Activated CD8-positive, alpha-beta memory T cell treated with anti-CD3 and anti-CD28 coated beads, Interleukin-2, amount 10 ng/mL, durations not matched to agents 7 days and 5 days (primary cell): ENCODE measurements at regions not wholly inside any gene's neighbourhood (a gene's known extent, or its start where the extent isn't known, plus 50 kb on each side); places are given as distances from the start of the nearest gene placed in this dataset.
"Not testable (repeated sequence)": the region's sequence is repeated elsewhere in the genome, so short reads cannot be mapped to it uniquely, and the experiment has no call there.

Source experiments
- ATAC-seq: fragments of 150-1000 bp; cut with Tn5 transposase; one replicate; pipeline ENCODE4 v1.10.0; 2021; ENCODE audit warnings: moderate library complexity
- CTCF ChIA-PET: fragments of 350-600 bp; sonication (Branson Sonifier 250); formaldehyde crosslinking; loops from one replicate; lab custom pipeline; 2021; ENCODE audit warnings: antibody characterized with exemption; lab: Charles Lee
- DNase-seq: peaks from one replicate; pipeline ENCODE4 v3.0.0-alpha.2; 2020
- H3K27ac Mint-ChIP-seq: one replicate; pipeline ENCODE4 v1.8.0; 2021; ENCODE audit warnings: mild to moderate bottlenecking, mixed read lengths
- H3K27me3 Mint-ChIP-seq: one replicate; pipeline ENCODE4 v1.8.0; 2021; ENCODE audit warnings: mixed read lengths
- H3K36me3 Mint-ChIP-seq: one replicate; pipeline ENCODE4 v1.8.0; 2021; ENCODE audit warnings: mild to moderate bottlenecking, mixed read lengths
- H3K4me1 Mint-ChIP-seq: one replicate; pipeline ENCODE4 v1.8.0; 2021; ENCODE audit warnings: mixed read lengths
- H3K4me3 Mint-ChIP-seq: one replicate; pipeline ENCODE4 v1.8.0; 2021; ENCODE audit warnings: mild to moderate bottlenecking, moderate library complexity, mixed read lengths
- H3K9me3 Mint-ChIP-seq: one replicate; pipeline ENCODE4 v1.8.0; 2022; ENCODE audit warnings: low read depth, mixed read lengths

DNA sequence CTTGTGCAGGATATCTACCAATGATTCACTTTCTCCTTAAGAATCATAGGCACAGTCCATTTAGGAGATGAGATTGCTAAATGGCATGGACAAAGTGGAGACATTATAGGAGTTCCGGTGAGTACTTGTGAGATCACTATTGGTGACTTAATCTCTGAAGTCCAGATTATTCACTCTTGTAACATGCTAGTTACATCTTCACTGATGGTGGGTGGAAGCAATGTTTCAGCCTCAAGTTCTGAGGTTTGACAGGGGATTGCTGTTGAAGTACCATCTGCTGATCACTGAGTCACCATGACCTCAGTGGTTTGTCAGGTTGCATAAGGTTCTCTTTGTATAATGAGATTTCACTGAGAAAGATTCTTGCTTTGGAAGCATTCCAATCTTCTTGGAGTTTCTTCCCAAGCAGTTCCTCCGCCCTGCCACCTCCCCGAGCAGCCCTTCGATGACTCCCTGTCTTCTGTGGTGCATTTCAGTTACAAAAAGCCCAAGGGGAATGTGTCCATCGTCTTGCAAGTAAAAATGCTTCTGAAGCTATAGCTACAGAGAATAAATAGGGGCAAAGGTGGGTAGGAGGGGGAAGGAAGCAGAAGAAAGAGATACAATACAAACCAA lies 114.7 kb downstream of the NBPF8 start:
- H3K4me3 Mint-ChIP-seq, H3K27ac Mint-ChIP-seq, H3K36me3 Mint-ChIP-seq, CTCF ChIA-PET, H3K27me3 Mint-ChIP-seq, H3K9me3 Mint-ChIP-seq, DNase-seq: not testable (repeated sequence)
- peak; percentile 77 for ATAC-seq
- H3K4me1 Mint-ChIP-seq = peaks cover 15% of the 10 kb centered on the region

GRCh38 chr1:120531455-120531854 lies 116.6 kb downstream of the NBPF8 start:
- CTCF ChIA-PET, H3K9me3 Mint-ChIP-seq, H3K27me3 Mint-ChIP-seq, ATAC-seq, H3K36me3 Mint-ChIP-seq, H3K4me3 Mint-ChIP-seq, DNase-seq, H3K27ac Mint-ChIP-seq: not testable (repeated sequence)
- H3K4me1 Mint-ChIP-seq = peaks cover 17% of the 10 kb centered on the region

GRCh38 chr1:120534361-120535047 lies 119.7 kb downstream of the NBPF8 start:
- H3K27ac Mint-ChIP-seq = peak overlapping the region; percentile 95
- H3K4me1 Mint-ChIP-seq = peaks cover 18% of the 10 kb centered on the region
- H3K9me3 Mint-ChIP-seq, DNase-seq, CTCF ChIA-PET, H3K27me3 Mint-ChIP-seq: not testable (repeated sequence)
- H3K4me3 Mint-ChIP-seq = peak overlapping the region; percentile 59
- peaks cover 10% of the 10 kb centered on the region for H3K36me3 Mint-ChIP-seq
- peak; percentile 77 for ATAC-seq

GRCh38 chr1:120535052-120535451 lies 120.2 kb downstream of the NBPF8 start:
- H3K4me3 Mint-ChIP-seq = peak overlapping the region; percentile 59
- H3K27me3 Mint-ChIP-seq, DNase-seq, H3K9me3 Mint-ChIP-seq, CTCF ChIA-PET: not testable (repeated sequence)
- peak overlapping the region; percentile 95 for H3K27ac Mint-ChIP-seq
- H3K4me1 Mint-ChIP-seq = peaks cover 17% of the 10 kb centered on the region
- peaks cover 10% of the 10 kb centered on the region for H3K36me3 Mint-ChIP-seq
- peak; percentile 77 for ATAC-seq

- CTCF ChIA-PET, ATAC-seq: not testable (repeated sequence)
These were observed 126.6 kb downstream of the NBPF8 start for GRCh38 chr1:120541394-120541793.

GRCh38 chr1:120542365-120542764 lies 127.5 kb downstream of the NBPF8 start:
- ATAC-seq, DNase-seq, H3K27ac Mint-ChIP-seq, H3K27me3 Mint-ChIP-seq, H3K36me3 Mint-ChIP-seq, H3K9me3 Mint-ChIP-seq, H3K4me1 Mint-ChIP-seq, CTCF ChIA-PET, H3K4me3 Mint-ChIP-seq: not testable (repeated sequence)

More at GRCh38 chr1:120541394-120541793, 126.6 kb downstream of the NBPF8 start:
- not testable (repeated sequence) for H3K27ac Mint-ChIP-seq, DNase-seq, H3K27me3 Mint-ChIP-seq, H3K9me3 Mint-ChIP-seq, H3K36me3 Mint-ChIP-seq, H3K4me1 Mint-ChIP-seq, H3K4me3 Mint-ChIP-seq

GRCh38 chr1:120542940-120543339 lies 128.1 kb downstream of the NBPF8 start:
- H3K9me3 Mint-ChIP-seq, DNase-seq, ATAC-seq, H3K27ac Mint-ChIP-seq, H3K4me3 Mint-ChIP-seq, CTCF ChIA-PET, H3K36me3 Mint-ChIP-seq, H3K27me3 Mint-ChIP-seq, H3K4me1 Mint-ChIP-seq: not testable (repeated sequence)

DNA sequence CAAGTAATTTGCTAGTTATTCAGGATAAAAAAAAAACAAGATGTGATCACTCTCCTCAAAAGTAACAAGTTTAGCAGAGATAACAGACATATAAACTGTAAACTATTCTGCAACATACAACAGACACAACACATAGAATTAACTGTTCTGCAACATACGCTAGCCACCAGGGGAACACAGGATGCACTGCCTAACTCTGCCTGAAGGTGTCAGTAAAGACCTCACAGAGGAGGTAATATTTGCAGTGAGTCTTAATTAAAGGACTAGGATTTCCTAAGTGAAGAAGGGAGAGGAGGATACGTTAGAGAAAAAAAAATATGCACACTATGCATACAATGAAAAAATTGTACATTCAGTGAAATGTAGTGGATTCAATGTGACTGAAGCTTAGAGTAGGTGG lies 129.6 kb downstream of the NBPF8 start:
- H3K4me1 Mint-ChIP-seq, H3K27ac Mint-ChIP-seq, H3K9me3 Mint-ChIP-seq, H3K36me3 Mint-ChIP-seq, CTCF ChIA-PET, H3K27me3 Mint-ChIP-seq, H3K4me3 Mint-ChIP-seq: not testable (repeated sequence)
- peak; percentile 92 for DNase-seq
- peak; percentile 91 for ATAC-seq

DNA sequence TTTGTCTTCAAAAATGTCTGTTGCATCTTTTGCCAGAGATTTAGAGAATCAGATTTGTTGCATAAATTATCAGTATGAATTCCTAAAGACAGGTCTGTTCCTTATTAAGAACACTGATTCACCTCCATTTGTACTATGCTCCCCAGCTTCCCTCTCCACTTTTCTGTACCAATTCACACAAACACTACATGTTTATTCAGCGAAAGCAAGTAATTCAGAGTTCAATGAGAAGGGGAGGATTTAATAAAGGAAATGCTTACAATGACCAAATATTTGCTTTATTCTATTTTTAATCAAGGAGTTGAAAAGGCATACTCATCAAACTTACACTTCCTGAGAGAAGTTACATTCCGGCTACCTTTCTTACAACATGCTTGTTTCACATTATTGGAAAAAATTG lies 135.5 kb downstream of the NBPF8 start:
- H3K9me3 Mint-ChIP-seq, DNase-seq, H3K27ac Mint-ChIP-seq, H3K36me3 Mint-ChIP-seq, CTCF ChIA-PET, H3K27me3 Mint-ChIP-seq, H3K4me1 Mint-ChIP-seq, ATAC-seq, H3K4me3 Mint-ChIP-seq: not testable (repeated sequence)

DNA sequence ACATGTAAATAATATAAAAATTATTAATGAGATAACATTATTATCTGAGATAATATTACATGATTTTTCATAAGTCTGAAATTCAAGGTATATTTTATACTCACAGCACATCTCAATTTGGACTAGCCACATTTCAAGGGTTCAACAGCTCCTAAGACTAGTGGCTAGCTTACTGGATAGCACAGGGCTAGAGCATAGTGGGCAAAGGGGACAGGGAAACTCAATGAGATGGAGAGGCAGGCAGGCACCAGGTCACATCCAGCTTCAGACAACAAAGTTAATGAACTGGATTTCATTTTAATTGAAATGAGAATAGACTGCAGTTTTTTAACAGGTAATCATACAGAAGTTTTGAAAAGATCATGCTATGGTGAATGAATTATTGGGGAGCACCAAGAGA lies 137.4 kb downstream of the NBPF8 start:
- CTCF ChIA-PET, ATAC-seq, DNase-seq, H3K27me3 Mint-ChIP-seq, H3K4me1 Mint-ChIP-seq, H3K9me3 Mint-ChIP-seq, H3K36me3 Mint-ChIP-seq, H3K27ac Mint-ChIP-seq, H3K4me3 Mint-ChIP-seq: not testable (repeated sequence)

DNA sequence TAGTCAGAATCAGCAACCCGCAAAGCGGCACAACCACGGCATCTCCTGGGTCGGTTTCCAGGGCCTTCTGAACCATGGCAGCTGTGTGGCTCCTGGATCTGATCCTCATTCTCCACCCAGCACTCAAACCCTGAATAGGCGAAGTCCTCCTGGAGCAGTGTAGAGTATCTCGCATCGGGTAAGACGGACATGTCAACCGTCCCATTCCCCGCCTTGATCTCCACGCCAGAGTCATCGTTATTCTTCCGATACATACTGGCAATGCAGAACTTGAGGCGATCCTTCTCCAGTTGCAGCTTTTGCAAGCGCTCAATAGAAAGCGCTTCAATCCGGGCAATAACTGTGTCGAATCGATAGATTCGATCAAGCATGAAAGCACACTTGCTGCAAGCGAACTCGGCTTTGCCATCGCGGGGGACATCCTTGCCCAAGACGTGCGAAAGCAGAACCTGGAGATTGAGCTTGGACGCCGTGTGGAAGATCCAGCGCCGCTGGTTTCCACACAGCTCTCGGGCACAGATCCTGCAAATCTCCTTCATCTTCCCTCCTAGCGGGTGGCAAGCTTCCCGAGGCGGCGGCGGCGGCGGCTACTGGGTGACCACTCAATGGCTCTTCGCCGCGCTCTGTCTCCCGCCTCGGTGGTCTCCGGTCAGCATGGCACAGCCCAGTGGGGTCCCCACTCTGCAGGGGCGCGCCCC lies 142.9 kb downstream of the NBPF8 start:
- peak overlapping the region; percentile 67 for H3K4me3 Mint-ChIP-seq
- H3K4me1 Mint-ChIP-seq, H3K27ac Mint-ChIP-seq, ATAC-seq, H3K9me3 Mint-ChIP-seq, H3K36me3 Mint-ChIP-seq, DNase-seq, CTCF ChIA-PET, H3K27me3 Mint-ChIP-seq: not testable (repeated sequence)

GRCh38 chr1:120558303-120559060 lies 143.6 kb downstream of the NBPF8 start:
- Mint-ChIP-seq H3K27ac (peak overlapping the region; percentile 56), H3K4me3 (peak overlapping the region; percentile 66)
- DNase-seq (peak; percentile 80), ATAC-seq (peak; percentile 85)
- H3K4me1 Mint-ChIP-seq, H3K36me3 Mint-ChIP-seq, H3K27me3 Mint-ChIP-seq, H3K9me3 Mint-ChIP-seq, CTCF ChIA-PET: not testable (repeated sequence)

DNA sequence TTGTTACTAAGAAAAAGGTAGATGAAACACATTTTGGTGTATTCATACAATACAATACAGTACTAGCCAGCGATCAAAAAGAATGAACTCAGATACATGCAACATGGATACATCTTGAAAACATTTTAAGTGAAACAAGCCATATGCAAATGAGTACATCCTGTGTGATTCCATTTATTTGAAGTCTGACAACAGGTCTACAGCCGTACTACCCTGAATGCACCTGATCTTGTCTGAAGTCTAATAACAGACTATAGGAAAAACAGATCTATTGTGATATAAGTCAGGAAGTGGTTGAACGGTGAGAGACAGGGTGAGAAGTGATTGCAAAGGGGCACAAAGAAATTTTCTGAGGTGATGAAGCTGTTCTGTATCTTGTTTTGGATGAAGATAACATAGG lies 146.9 kb downstream of the NBPF8 start:
- CTCF ChIA-PET, H3K36me3 Mint-ChIP-seq, H3K27ac Mint-ChIP-seq, H3K4me1 Mint-ChIP-seq, DNase-seq, H3K27me3 Mint-ChIP-seq, ATAC-seq, H3K9me3 Mint-ChIP-seq, H3K4me3 Mint-ChIP-seq: not testable (repeated sequence)
